B cell (primary cell): ENCODE measurements at regions not wholly inside any gene's neighbourhood (a gene's known extent, or its start where the extent isn't known, plus 50 kb on each side); places are given as distances from the start of the nearest gene placed in this dataset.

Experiments used
- ATAC-seq: fragments of 200-7000 bp; cut with Tn5 transposase; one replicate; pipeline ENCODE4 v1.10.0; 2021; ENCODE audit warnings: low read depth, mild to moderate bottlenecking, moderate number of reproducible peaks, moderate library complexity
- CTCF ChIA-PET: fragments of 350-600 bp; sonication (Branson Sonifier 250); formaldehyde crosslinking; loops from one replicate; lab custom pipeline; 2021; ENCODE audit warnings: antibody characterized with exemption, inconsistent platforms; lab: Charles Lee
- POLR2A ChIA-PET: fragments of 350-600 bp; sonication (Branson Sonifier 250); formaldehyde crosslinking; loops from one replicate; lab custom pipeline; 2021; ENCODE audit warnings: antibody characterized with exemption; lab: Charles Lee
- DNase-seq: peaks from one replicate; pipeline ENCODE4 v3.0.0; 2013
- H2AFZ ChIP-seq: 2 replicates; pipeline ENCODE4 v1.6.1; 2012; ENCODE audit warnings: mild to moderate bottlenecking, low read depth, low read length; ENCODE audit not compliant: insufficient read depth, poor library complexity, severe bottlenecking
- H3K27ac ChIP-seq, 2 donors: 1 replicate in 1 of 2; 2 replicates in 1 of 2; pipeline ENCODE4 v1.5.1; 2012 to 2013; ENCODE audit warnings: low read length in 2 of 2, mild to moderate bottlenecking in 2 of 2, moderate library complexity in 1 of 2
- H3K27me3 ChIP-seq, 4 experiments: fragments of 200-600 bp in 1 of 4; sonication (generic) in 1 of 4; replicated peaks in 1 of 4; 1 replicate in 2 of 4; 2 replicates in 2 of 4; pipeline versions ENCODE4 v1.6.1 to v1.7.0; 2013 to 2016; ENCODE audit warnings: low read length in 3 of 4, mild to moderate bottlenecking in 2 of 4, mixed read lengths in 1 of 4, moderate library complexity in 1 of 4; ENCODE audit not compliant: insufficient read depth in 4 of 4, control insufficient read depth in 3 of 4; ENCODE audit errors: control extremely low read depth in 1 of 4
- H3K36me3 ChIP-seq, 2 experiments: replicated peaks in 1 of 2; 1 replicate in 1 of 2; 2 replicates in 1 of 2; pipeline versions ENCODE4 v1.6.1 to v1.7.1; 2013; ENCODE audit warnings: low read length in 1 of 2; ENCODE audit not compliant: insufficient read depth in 2 of 2, control insufficient read depth in 1 of 2; ENCODE audit errors: control extremely low read depth in 1 of 2, extremely low read depth in 1 of 2
- H3K4me1 ChIP-seq, 2 donors: fragments of 200-600 bp in 1 of 2; sonication (generic) in 1 of 2; 1 replicate in 1 of 2; 2 replicates in 1 of 2; pipeline versions ENCODE4 v1.5.1 to v1.6.1; 2013 to 2017; ENCODE audit warnings: low read length in 2 of 2; ENCODE audit not compliant: control insufficient read depth in 2 of 2, insufficient read depth in 2 of 2
- H3K4me2 ChIP-seq: replicated peaks from 2 replicates; pipeline ENCODE3; 2012; ENCODE audit warnings: mild to moderate bottlenecking, low read depth, low read length; ENCODE audit not compliant: poor library complexity, severe bottlenecking
- H3K4me3 ChIP-seq, 5 experiments: fragments of 200-600 bp in 1 of 5; sonication (generic) in 1 of 5; 1 replicate in 3 of 5; 2 replicates in 2 of 5; pipeline versions ENCODE4 v1.5.1 to v1.7.0; 2011 to 2016; ENCODE audit warnings: low read length in 4 of 5, mild to moderate bottlenecking in 4 of 5, low read depth in 2 of 5, control low read depth in 1 of 5, moderate library complexity in 1 of 5; ENCODE audit not compliant: insufficient read depth in 1 of 5; ENCODE audit errors: control extremely low read depth in 1 of 5, extremely low read depth in 1 of 5
- H3K79me2 ChIP-seq: fragments of 200-600 bp; sonication (generic); one replicate; pipeline ENCODE4 v1.6.0; 2016; ENCODE audit warnings: low read length; ENCODE audit not compliant: control insufficient read depth, insufficient read depth
- H3K9ac ChIP-seq: fragments of 200-600 bp; sonication (generic); 2 replicates; pipeline ENCODE4 v1.6.1; 2017; ENCODE audit warnings: mild to moderate bottlenecking, low read length, moderate library complexity
- H3K9me3 ChIP-seq, 3 donors: one replicate each; pipeline versions ENCODE4 v1.6.1 to v1.7.1; 2013; ENCODE audit warnings: low read length in 2 of 3; ENCODE audit not compliant: control insufficient read depth in 2 of 3, insufficient read depth in 1 of 3; ENCODE audit errors: control extremely low read depth in 1 of 3
- H4K20me1 ChIP-seq: 2 replicates; pipeline ENCODE4 v1.6.0; 2012; ENCODE audit warnings: mild to moderate bottlenecking, low read length; ENCODE audit not compliant: insufficient read depth, control insufficient read depth, poor library complexity, severe bottlenecking
- H3K27ac Mint-ChIP-seq: one replicate; pipeline ENCODE4 v1.8.0; 2021; ENCODE audit warnings: mixed read lengths
- H3K27me3 Mint-ChIP-seq: one replicate; pipeline ENCODE4 v1.8.0; 2021; ENCODE audit warnings: mixed read lengths
- H3K4me1 Mint-ChIP-seq: one replicate; pipeline ENCODE4 v1.8.0; 2021; ENCODE audit warnings: mixed read lengths
- H3K4me3 Mint-ChIP-seq: one replicate; pipeline ENCODE4 v1.8.0; 2021; ENCODE audit warnings: mixed read lengths
- H3K9me3 Mint-ChIP-seq: one replicate; pipeline ENCODE4 v1.8.0; 2022; ENCODE audit warnings: mixed read lengths; ENCODE audit not compliant: insufficient read depth
- CTCF ChIP-seq: fragments of 200-600 bp; IDR thresholded peaks from one replicate; pipeline ENCODE4 v1.8.0; 2022; ENCODE audit warnings: antibody characterized with exemption, mild to moderate bottlenecking
- EZH2 ChIP-seq: IDR thresholded peaks from 2 replicates; pipeline ENCODE4 v1.6.1; 2012; ENCODE audit warnings: borderline replicate concordance, low read depth, mild to moderate bottlenecking, moderate library complexity, low read length; ENCODE audit not compliant: insufficient read depth, poor library complexity, severe bottlenecking
- WGBS: methylation state at CpG from one replicate; pipeline ENCODE4 v1.1.5; 2013; ENCODE audit warnings: missing lambda C conversion rate; ENCODE audit not compliant: insufficient coverage; 5-methylcytosine and 5-hydroxymethylcytosine counted together
- intact Hi-C: fragments of 100-400 bp; cut with micrococcal nuclease; formaldehyde crosslinking; loops from one replicate; pipeline ENCODE4 v1.10.0; 2022

GRCh38 chr5:135707302-135707701, 127.2 kb upstream of the SLC25A48 start:
- H3K4me1 ChIP-seq, result no peaks in the 10 kb centered on the region
- intact Hi-C loops, result no loop called here
- Mint-ChIP-seq H3K4me3 (no peak overlapping the region), H3K9me3 (no peaks in the 10 kb centered on the region), H3K4me1 (no peaks in the 10 kb centered on the region), H3K27me3 (peaks cover 11% of the 10 kb centered on the region), H3K27ac (no peak overlapping the region)
- no peak overlapping the region for H3K4me3 ChIP-seq
- H3K79me2 ChIP-seq, result no peaks in the 10 kb centered on the region
- peaks cover 0 to 4% (median 2%) of the 10 kb centered on the region in 4 experiments for H3K27me3 ChIP-seq
- no peak overlapping the region for H3K4me2 ChIP-seq
- no peak overlapping the region for H2AFZ ChIP-seq
- no peak for DNase-seq
- no peaks in the 10 kb centered on the region for H3K9me3 ChIP-seq
- ChIA-PET CTCF (no interaction called here), POLR2A (no interaction called here)
- no peak overlapping the region for H3K9ac ChIP-seq
- TF ChIP-seq CTCF, result no peak
- no peak for TF ChIP-seq EZH2
- H4K20me1 ChIP-seq, result no peaks in the 10 kb centered on the region
- no peak overlapping the region for H3K27ac ChIP-seq
- 93% methylated on average over 5 of the region's 5 CpGs for WGBS
- no peaks in the 10 kb centered on the region for H3K36me3 ChIP-seq
- no peak for ATAC-seq

GRCh38 chr5:135706893-135707292, 127.6 kb upstream of the SLC25A48 start:
- no peak overlapping the region for H3K27ac Mint-ChIP-seq

More at GRCh38 chr5:135706893-135707292, 127.6 kb upstream of the SLC25A48 start:
- Histone ChIP-seq H3K27me3 (peaks cover 0 to 4% (median 2%) of the 10 kb centered on the region in 4 experiments), H3K4me1 (no peaks in the 10 kb centered on the region), H3K9ac (no peak overlapping the region), H4K20me1 (no peaks in the 10 kb centered on the region), H3K4me2 (no peak overlapping the region), H3K36me3 (no peaks in the 10 kb centered on the region), H3K9me3 (no peaks in the 10 kb centered on the region), H3K27ac (no peak overlapping the region), H2AFZ (no peak overlapping the region), H3K79me2 (no peaks in the 10 kb centered on the region), H3K4me3 (no peak overlapping the region)
- peaks cover 11% of the 10 kb centered on the region for H3K27me3 Mint-ChIP-seq
- 86% methylated on average over 4 of the region's 4 CpGs for WGBS
- H3K9me3 Mint-ChIP-seq, result no peaks in the 10 kb centered on the region
- intact Hi-C loops, result no loop called here
- no peak overlapping the region for H3K4me3 Mint-ChIP-seq
- TF ChIP-seq CTCF, result no peak
- TF ChIP-seq EZH2, result no peak
- ChIA-PET POLR2A (no interaction called here), CTCF (no interaction called here)
- H3K4me1 Mint-ChIP-seq, result no peaks in the 10 kb centered on the region
- ATAC-seq (no peak), DNase-seq (no peak)
